ENCODE measurements at regions not wholly inside any gene's neighbourhood (a gene's known extent, or its start where the extent isn't known, plus 50 kb on each side); places are given as distances from the start of the nearest gene placed in this dataset.

GRCh38 chr11:33534575-33534974 is 166.1 kb downstream of the C11orf91 start:
- TF ChIP-seq CTCF (IDR thresholded peaks at IDR 0.05; ENCODE audit: insufficient read depth, low read length, poor library complexity, severe bottlenecking) = no peak
- TF ChIP-seq EZH2phosphoT487 (conservative IDR thresholded peaks at IDR 0.05; ENCODE audit: low read length) = no peak
